ENCODE measurements at regions not wholly inside any gene's neighbourhood (a gene's known extent, or its start where the extent isn't known, plus 50 kb on each side); places are given as distances from the start of the nearest gene placed in this dataset.

- DNase-seq (ENCODE audit: low read depth) = no peak
These were observed 187.1 kb downstream of the KIF4B start for GRCh38 chr5:155200608-155201007.

GRCh38 chr5:155211764-155212163 is 198.2 kb downstream of the KIF4B start:
- no peak for DNase-seq (ENCODE audit: low read depth)

- DNase-seq (ENCODE audit: low read depth) = no peak
These were observed 208.8 kb downstream of the KIF4B start for GRCh38 chr5:155222393-155222792.

GRCh38 chr5:155229135-155229534 is 215.6 kb downstream of the KIF4B start:
- DNase-seq (ENCODE audit: low read depth) = no peak

- DNase-seq (ENCODE audit: low read depth) = no peak
These were observed 226.2 kb downstream of the KIF4B start for GRCh38 chr5:155239803-155240202.

- no peak for DNase-seq (ENCODE audit: low read depth)
These were observed 237.0 kb downstream of the KIF4B start for GRCh38 chr5:155250596-155250995.

- DNase-seq (ENCODE audit: low read depth) = no peak
These were observed 238.5 kb downstream of the KIF4B start for GRCh38 chr5:155252025-155252424.

- no peak for DNase-seq (ENCODE audit: low read depth)
These were observed 239.2 kb downstream of the KIF4B start for GRCh38 chr5:155252717-155253116.

- no peak for DNase-seq (ENCODE audit: low read depth)
These were observed 240.8 kb downstream of the KIF4B start for GRCh38 chr5:155254399-155254798.

GRCh38 chr5:155258161-155258560 is 244.6 kb downstream of the KIF4B start:
- DNase-seq (ENCODE audit: low read depth) = no peak

GRCh38 chr5:155259648-155260047 is 246.1 kb downstream of the KIF4B start:
- DNase-seq (ENCODE audit: low read depth) = no peak

- DNase-seq (ENCODE audit: low read depth) = no peak
These were observed 247.2 kb downstream of the KIF4B start for GRCh38 chr5:155260798-155261197.

- DNase-seq (ENCODE audit: low read depth) = no peak
These were observed 249.8 kb downstream of the KIF4B start for GRCh38 chr5:155263381-155263780.

GRCh38 chr5:155264809-155265208 is 251.3 kb downstream of the KIF4B start:
- DNase-seq (ENCODE audit: low read depth) = no peak

- DNase-seq (ENCODE audit: low read depth) = no peak
These were observed 255.3 kb downstream of the KIF4B start for GRCh38 chr5:155268770-155269425.

- no peak for DNase-seq (ENCODE audit: low read depth)
These were observed 257.2 kb downstream of the KIF4B start for GRCh38 chr5:155270725-155271124.

- DNase-seq (ENCODE audit: low read depth) = no peak
These were observed 260.9 kb downstream of the KIF4B start for GRCh38 chr5:155274484-155274883.

- DNase-seq (ENCODE audit: low read depth) = no peak
These were observed 261.7 kb downstream of the KIF4B start for GRCh38 chr5:155275222-155275621.

- no peak for DNase-seq (ENCODE audit: low read depth)
These were observed 262.7 kb downstream of the KIF4B start for GRCh38 chr5:155276231-155276630.

GRCh38 chr5:155278532-155278931 is 265.0 kb downstream of the KIF4B start:
- no peak for DNase-seq (ENCODE audit: low read depth)

- no peak for DNase-seq (ENCODE audit: low read depth)
These were observed 269.1 kb downstream of the KIF4B start for GRCh38 chr5:155282503-155283107.

GRCh38 chr5:155285706-155286105 is 272.2 kb downstream of the KIF4B start:
- no peak for DNase-seq (ENCODE audit: low read depth)

GRCh38 chr5:155290937-155291336 is 277.4 kb downstream of the KIF4B start:
- DNase-seq (ENCODE audit: low read depth) = no peak

GRCh38 chr5:155293605-155294178 is 280.1 kb downstream of the KIF4B start:
- DNase-seq (ENCODE audit: low read depth) = no peak
